Mesendoderm (in vitro differentiated cells): ENCODE measurements at regions not wholly inside any gene's neighbourhood (a gene's known extent, or its start where the extent isn't known, plus 50 kb on each side); places are given as distances from the start of the nearest gene placed in this dataset.

ENCODE experiments used
- DNase-seq: peaks from one replicate; pipeline ENCODE4 v3.0.0; 2013
- H2AK5ac ChIP-seq: 2 replicates; pipeline ENCODE4 v1.6.1; 2013; ENCODE audit warnings: low read length, inconsistent platforms
- H2BK120ac ChIP-seq: 2 replicates; pipeline ENCODE4 v1.6.1; 2013; ENCODE audit warnings: low read depth, mild to moderate bottlenecking, low read length, moderate library complexity, mixed read lengths
- H2BK15ac ChIP-seq: replicated peaks from 2 replicates; pipeline ENCODE4 v1.6.1; 2013; ENCODE audit warnings: low read depth, mild to moderate bottlenecking, moderate library complexity
- H2BK5ac ChIP-seq: 2 replicates; pipeline ENCODE4 v1.6.1; 2013; ENCODE audit warnings: low read length, inconsistent platforms
- H3K18ac ChIP-seq: 2 replicates; pipeline ENCODE4 v1.6.1; 2013; ENCODE audit warnings: mild to moderate bottlenecking, low read length, mixed read lengths
- H3K23ac ChIP-seq: one replicate; pipeline ENCODE4 v1.6.1; 2013; ENCODE audit warnings: low read length
- H3K27ac ChIP-seq: 2 replicates; pipeline ENCODE4 v1.5.1; 2013; ENCODE audit warnings: low read depth, mild to moderate bottlenecking, inconsistent platforms, low read length, moderate library complexity
- H3K27me3 ChIP-seq: 2 replicates; pipeline ENCODE4 v1.6.1; 2013; ENCODE audit warnings: low read length, control low read depth, mild to moderate bottlenecking, inconsistent platforms; ENCODE audit not compliant: insufficient read depth, poor library complexity
- H3K36me3 ChIP-seq: 2 replicates; pipeline ENCODE4 v1.6.1; 2013; ENCODE audit warnings: low read length, inconsistent platforms; ENCODE audit not compliant: control insufficient read depth, insufficient read depth
- H3K4ac ChIP-seq: one replicate; pipeline ENCODE4 v1.6.1; 2013; ENCODE audit warnings: low read depth, mild to moderate bottlenecking, low read length, moderate library complexity
- H3K4me1 ChIP-seq: 2 replicates; pipeline ENCODE4 v1.6.1; 2013; ENCODE audit warnings: low read depth, low read length, inconsistent platforms; ENCODE audit not compliant: control insufficient read depth
- H3K4me2 ChIP-seq: 2 replicates; pipeline ENCODE4 v1.6.1; 2013; ENCODE audit warnings: low read length
- H3K4me3 ChIP-seq: 2 replicates; pipeline ENCODE4 v1.5.1; 2013; ENCODE audit warnings: mild to moderate bottlenecking, low read length
- H3K56ac ChIP-seq: one replicate; pipeline ENCODE4 v1.6.1; 2013; ENCODE audit warnings: low read length
- H3K79me1 ChIP-seq: 2 replicates; pipeline ENCODE4 v1.6.1; 2013; ENCODE audit warnings: low read length, inconsistent platforms
- H3K79me2 ChIP-seq: 2 replicates; pipeline ENCODE4 v1.6.1; 2013; ENCODE audit warnings: mild to moderate bottlenecking, low read length; ENCODE audit not compliant: control insufficient read depth, insufficient read depth
- H3K9ac ChIP-seq: 2 replicates; pipeline ENCODE4 v1.6.1; 2013; ENCODE audit warnings: low read length, inconsistent platforms
- H4K5ac ChIP-seq: one replicate; pipeline ENCODE4 v1.6.1; 2013; ENCODE audit warnings: low read length
- H4K8ac ChIP-seq: one replicate; pipeline ENCODE4 v1.6.1; 2013; ENCODE audit warnings: low read depth, mild to moderate bottlenecking, control low read depth, low read length, moderate library complexity
- WGBS: extraction: QIAGEN DNeasy Blood & Tissue Kit; methylation state at CpG from one replicate; pipeline ENCODE4 v1.1.7; 2013; ENCODE audit warnings: low lambda C conversion rate, missing lambda C conversion rate; ENCODE audit not compliant: insufficient coverage; ENCODE audit errors: extremely low coverage; 5-methylcytosine and 5-hydroxymethylcytosine counted together

DNA sequence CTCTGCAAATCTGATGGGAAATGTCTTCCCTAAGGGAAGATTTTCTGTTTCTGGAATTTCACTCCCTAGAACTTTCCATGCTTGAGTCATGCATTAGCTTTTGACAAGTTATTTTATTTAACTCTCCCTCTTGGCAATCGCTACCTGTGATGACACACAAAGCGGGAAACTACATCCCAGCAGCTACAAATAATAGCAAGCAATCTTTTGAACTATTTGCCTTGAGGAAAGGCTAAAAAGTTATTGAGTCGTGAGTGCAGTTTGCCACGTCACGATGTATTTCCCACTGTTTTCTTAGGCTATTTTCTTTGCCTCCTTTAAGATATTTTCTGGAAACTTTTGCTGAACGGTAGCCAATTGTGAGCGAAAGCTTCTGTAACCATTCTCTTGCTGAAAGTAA, 353.3 kb upstream of the HTR2A start:
- Histone ChIP-seq H3K79me1 (no peaks in the 10 kb centered on the region), H3K27ac (no peak overlapping the region), H3K4ac (no peak overlapping the region), H4K8ac (no peak overlapping the region), H3K56ac (no peak overlapping the region), H3K9ac (no peak overlapping the region), H3K4me3 (no peak overlapping the region), H3K23ac (no peak overlapping the region), H3K4me2 (no peak overlapping the region), H3K4me1 (no peaks in the 10 kb centered on the region), H3K18ac (no peak overlapping the region), H2BK120ac (no peak overlapping the region), H3K27me3 (no peaks in the 10 kb centered on the region), H3K79me2 (no peaks in the 10 kb centered on the region), H2BK5ac (no peak overlapping the region), H2BK15ac (no peak overlapping the region), H4K5ac (no peak overlapping the region), H2AK5ac (no peak overlapping the region), H3K36me3 (no peaks in the 10 kb centered on the region)
- WGBS: no CpG with 5 or more reads among the region's 7 CpGs
- DNase-seq: no peak

DNA sequence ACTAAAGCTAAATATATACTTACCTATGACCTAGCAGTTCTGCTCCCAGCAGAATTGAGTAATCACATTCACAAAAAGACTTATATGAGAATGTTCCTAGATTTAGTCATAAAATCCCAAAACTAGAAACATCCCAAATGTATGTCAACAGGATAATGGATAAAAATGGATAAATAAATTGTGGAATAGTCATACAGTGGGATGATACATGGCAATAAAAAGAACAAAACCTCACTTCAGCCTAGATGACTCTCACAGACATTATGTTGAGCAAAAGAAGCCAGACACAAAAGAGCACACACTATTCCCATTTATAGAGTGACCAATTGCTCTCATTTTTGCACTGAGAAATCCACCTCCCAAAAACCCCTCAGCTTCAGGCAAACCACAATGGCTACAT, 352.4 kb upstream of the HTR2A start:
- Histone ChIP-seq H3K36me3 (no peaks in the 10 kb centered on the region), H3K27me3 (no peaks in the 10 kb centered on the region), H3K79me1 (no peaks in the 10 kb centered on the region), H3K23ac (no peak overlapping the region), H2BK120ac (no peak overlapping the region), H3K4me3 (no peak overlapping the region), H3K4me2 (no peak overlapping the region), H2AK5ac (no peak overlapping the region), H3K79me2 (no peaks in the 10 kb centered on the region), H3K4me1 (no peaks in the 10 kb centered on the region), H4K8ac (no peak overlapping the region), H3K9ac (no peak overlapping the region), H3K27ac (no peak overlapping the region), H2BK15ac (no peak overlapping the region), H3K18ac (no peak overlapping the region), H4K5ac (no peak overlapping the region), H3K56ac (no peak overlapping the region), H2BK5ac (no peak overlapping the region), H3K4ac (no peak overlapping the region)
- no peak for DNase-seq

DNA sequence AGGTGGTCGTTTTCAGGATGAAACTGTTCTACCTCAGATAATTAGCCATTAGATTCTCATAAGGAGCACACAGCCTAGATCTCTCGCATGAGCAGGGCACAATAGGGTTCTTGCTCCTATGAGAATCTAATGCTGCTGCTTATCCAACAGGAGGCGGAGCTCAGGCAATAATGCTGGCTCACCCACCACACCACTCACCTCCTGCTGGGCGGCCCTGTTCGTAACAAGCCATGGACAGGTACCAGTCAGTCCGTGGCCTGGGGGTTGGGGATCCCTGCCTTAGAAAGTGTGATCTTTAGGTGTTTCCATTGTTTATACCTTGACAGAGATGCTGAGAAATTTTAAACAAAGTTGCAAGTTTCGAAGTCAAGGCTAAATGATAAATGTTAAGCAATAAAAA, 344.6 kb upstream of the HTR2A start:
- Histone ChIP-seq H3K79me1 (no peaks in the 10 kb centered on the region), H2BK5ac (no peak overlapping the region), H3K4me2 (no peak overlapping the region), H2BK15ac (no peak overlapping the region), H4K8ac (peak overlapping the region; percentile 81), H3K4me1 (no peaks in the 10 kb centered on the region), H3K9ac (no peak overlapping the region), H3K79me2 (no peaks in the 10 kb centered on the region), H3K36me3 (no peaks in the 10 kb centered on the region), H3K4ac (no peak overlapping the region), H3K4me3 (no peak overlapping the region), H3K27ac (no peak overlapping the region), H2BK120ac (no peak overlapping the region), H2AK5ac (no peak overlapping the region), H3K18ac (no peak overlapping the region), H3K27me3 (no peaks in the 10 kb centered on the region), H4K5ac (no peak overlapping the region), H3K23ac (no peak overlapping the region), H3K56ac (no peak overlapping the region)
- WGBS: no CpG with 5 or more reads among the region's 7 CpGs
- peak; percentile 52 for DNase-seq

DNA sequence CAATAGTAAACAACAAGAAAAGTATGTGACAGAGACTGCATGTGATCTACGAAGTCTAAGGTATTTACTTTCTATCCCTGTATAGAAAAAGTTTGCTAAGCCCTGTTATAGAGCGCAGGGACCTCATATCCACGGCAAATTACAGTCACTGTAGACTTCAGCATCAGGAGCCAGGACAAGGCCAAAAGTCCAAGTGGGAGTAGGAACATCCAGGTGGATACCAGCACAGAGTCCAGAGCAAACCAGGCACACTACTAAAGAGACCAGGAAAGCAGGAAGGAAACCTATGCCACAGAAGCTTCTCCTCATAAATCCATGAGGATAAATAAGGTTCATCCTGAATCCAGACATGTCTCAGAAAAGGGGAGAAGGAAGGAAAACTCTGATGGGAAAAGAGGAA, 342.2 kb upstream of the HTR2A start:
- H3K27ac ChIP-seq: no peak overlapping the region
- H3K79me1 ChIP-seq: no peaks in the 10 kb centered on the region
- H3K4me1 ChIP-seq: no peaks in the 10 kb centered on the region
- H3K56ac ChIP-seq: no peak overlapping the region
- DNase-seq: no peak
- H2BK15ac ChIP-seq: no peak overlapping the region
- H4K5ac ChIP-seq: no peak overlapping the region
- H3K23ac ChIP-seq: no peak overlapping the region
- no peak overlapping the region for H3K18ac ChIP-seq
- no peak overlapping the region for H2BK5ac ChIP-seq
- H3K9ac ChIP-seq: no peak overlapping the region
- H3K4me3 ChIP-seq: no peak overlapping the region
- no peaks in the 10 kb centered on the region for H3K36me3 ChIP-seq
- H3K27me3 ChIP-seq: no peaks in the 10 kb centered on the region
- H3K4ac ChIP-seq: no peak overlapping the region
- no CpG with 5 or more reads among the region's 3 CpGs for WGBS
- H4K8ac ChIP-seq: no peak overlapping the region
- H3K79me2 ChIP-seq: no peaks in the 10 kb centered on the region
- no peak overlapping the region for H3K4me2 ChIP-seq
- no peak overlapping the region for H2AK5ac ChIP-seq
- H2BK120ac ChIP-seq: no peak overlapping the region

DNA sequence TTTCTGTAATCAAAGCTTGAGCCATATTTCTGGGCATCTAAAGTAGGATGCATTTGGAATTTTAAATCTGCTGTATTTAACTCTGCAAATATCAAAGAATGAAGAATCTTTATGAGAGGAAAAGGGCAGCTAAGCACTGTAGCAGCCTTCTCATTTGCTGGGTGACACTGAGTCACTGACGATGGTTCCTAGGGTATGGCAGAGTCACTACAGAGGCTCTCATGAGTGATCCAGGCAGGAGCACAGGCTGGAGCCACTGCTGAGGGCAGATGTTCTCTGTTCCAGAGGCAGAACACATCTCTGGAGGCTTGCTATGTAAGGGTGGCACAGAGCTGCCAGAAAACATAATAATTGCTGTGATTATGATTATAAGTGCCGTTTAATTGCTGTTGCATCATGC, 340.7 kb upstream of the HTR2A start:
- H3K9ac ChIP-seq: no peak overlapping the region
- no peak overlapping the region for H2AK5ac ChIP-seq
- no peak overlapping the region for H4K5ac ChIP-seq
- no peak overlapping the region for H2BK5ac ChIP-seq
- H3K4me2 ChIP-seq: no peak overlapping the region
- no peak overlapping the region for H2BK15ac ChIP-seq
- H3K36me3 ChIP-seq: no peaks in the 10 kb centered on the region
- no peaks in the 10 kb centered on the region for H3K79me1 ChIP-seq
- DNase-seq: no peak
- H4K8ac ChIP-seq: no peak overlapping the region
- H3K79me2 ChIP-seq: no peaks in the 10 kb centered on the region
- H3K4me1 ChIP-seq: no peaks in the 10 kb centered on the region
- no peak overlapping the region for H3K56ac ChIP-seq
- H3K4ac ChIP-seq: no peak overlapping the region
- no peak overlapping the region for H3K18ac ChIP-seq
- H3K23ac ChIP-seq: no peak overlapping the region
- no peak overlapping the region for H3K4me3 ChIP-seq
- H2BK120ac ChIP-seq: no peak overlapping the region
- no peak overlapping the region for H3K27ac ChIP-seq
- no peaks in the 10 kb centered on the region for H3K27me3 ChIP-seq
- WGBS: no CpG with 5 or more reads among the region's 2 CpGs

DNA sequence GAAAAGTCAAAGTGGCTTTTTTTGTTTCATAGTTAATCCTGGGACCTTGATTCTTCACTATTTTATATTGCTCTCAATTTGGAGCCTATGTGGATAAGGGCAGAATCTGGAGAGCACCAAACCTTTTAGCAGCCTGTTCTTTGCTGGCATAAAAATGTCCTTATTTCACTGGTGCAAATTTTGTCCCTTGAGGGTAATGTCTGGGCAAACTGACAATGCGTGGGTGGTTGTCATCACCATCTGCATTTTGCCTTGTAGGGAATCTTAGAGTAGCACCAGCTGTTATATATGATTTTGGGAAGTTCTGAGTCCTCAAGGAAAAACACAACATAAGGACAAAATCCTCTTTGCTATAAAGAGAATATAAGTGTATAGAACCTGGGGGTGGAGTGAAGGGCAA, 336.9 kb upstream of the HTR2A start:
- Histone ChIP-seq H3K27me3 (no peaks in the 10 kb centered on the region), H3K4me3 (no peak overlapping the region), H2BK120ac (no peak overlapping the region), H3K36me3 (no peaks in the 10 kb centered on the region), H3K4ac (no peak overlapping the region), H3K23ac (no peak overlapping the region), H3K9ac (no peak overlapping the region), H3K27ac (no peak overlapping the region), H3K56ac (no peak overlapping the region), H2AK5ac (no peak overlapping the region), H3K4me1 (no peaks in the 10 kb centered on the region), H2BK5ac (no peak overlapping the region), H3K4me2 (no peak overlapping the region), H3K18ac (no peak overlapping the region), H2BK15ac (no peak overlapping the region), H4K5ac (no peak overlapping the region), H4K8ac (no peak overlapping the region), H3K79me1 (no peaks in the 10 kb centered on the region), H3K79me2 (no peaks in the 10 kb centered on the region)
- no peak for DNase-seq
- no CpG with 5 or more reads among the region's 1 CpG for WGBS
